ENCODE measurements at regions not wholly inside any gene's neighbourhood (a gene's known extent, or its start where the extent isn't known, plus 50 kb on each side); places are given as distances from the start of the nearest gene placed in this dataset.

- Mint-ChIP-seq H3K27me3 (peaks cover 5% of the 10 kb centered on the region), H3K4me3 (no peak overlapping the region), H3K27ac (no peak overlapping the region), H3K9me3 (no peaks in the 10 kb centered on the region), H3K36me3 (no peaks in the 10 kb centered on the region), H3K4me1 (no peaks in the 10 kb centered on the region)
- no peak for DNase-seq (ENCODE audit: low spot score in 2 of 2)
- ATAC-seq (ENCODE audit: low read depth) = no peak
Measured at GRCh38 chr2:2767837-2768236, 436.8 kb upstream of the MYT1L start.

- Mint-ChIP-seq H3K27ac (no peak overlapping the region), H3K27me3 (peaks cover 5% of the 10 kb centered on the region), H3K4me3 (no peak overlapping the region), H3K4me1 (no peaks in the 10 kb centered on the region), H3K9me3 (no peaks in the 10 kb centered on the region), H3K36me3 (no peaks in the 10 kb centered on the region)
- ATAC-seq (ENCODE audit: low read depth) (no peak), DNase-seq (ENCODE audit: low spot score in 2 of 2) (no peak)
Measured at GRCh38 chr2:2765839-2766495, 434.9 kb upstream of the MYT1L start.

GRCh38 chr2:2765176-2765800 is 434.2 kb upstream of the MYT1L start:
- Mint-ChIP-seq H3K9me3 (no peaks in the 10 kb centered on the region), H3K27ac (no peak overlapping the region), H3K27me3 (peaks cover 3% of the 10 kb centered on the region), H3K4me3 (no peak overlapping the region), H3K36me3 (no peaks in the 10 kb centered on the region), H3K4me1 (no peaks in the 10 kb centered on the region)
- ATAC-seq (ENCODE audit: low read depth) (no peak), DNase-seq (ENCODE audit: low spot score in 2 of 2) (no peak)

- no peaks in the 10 kb centered on the region for H3K4me1 Mint-ChIP-seq
- ATAC-seq (ENCODE audit: low read depth) (no peak), DNase-seq (ENCODE audit: low spot score in 2 of 2) (no peak)
- H3K9me3 Mint-ChIP-seq = no peaks in the 10 kb centered on the region
- H3K36me3 Mint-ChIP-seq = no peaks in the 10 kb centered on the region
- no peak overlapping the region for H3K4me3 Mint-ChIP-seq
- H3K27ac Mint-ChIP-seq = no peak overlapping the region
- peaks cover 3% of the 10 kb centered on the region for H3K27me3 Mint-ChIP-seq
Measured at GRCh38 chr2:2764739-2765138, 433.7 kb upstream of the MYT1L start.

GRCh38 chr2:2764001-2764355 is 432.9 kb upstream of the MYT1L start:
- DNase-seq (ENCODE audit: low spot score in 2 of 2) (no peak), ATAC-seq (ENCODE audit: low read depth) (no peak)
- no peaks in the 10 kb centered on the region for H3K9me3 Mint-ChIP-seq
- H3K36me3 Mint-ChIP-seq = no peaks in the 10 kb centered on the region
- H3K4me3 Mint-ChIP-seq = no peak overlapping the region
- H3K27me3 Mint-ChIP-seq = peaks cover 3% of the 10 kb centered on the region
- no peak overlapping the region for H3K27ac Mint-ChIP-seq
- H3K4me1 Mint-ChIP-seq = no peaks in the 10 kb centered on the region

- no peaks in the 10 kb centered on the region for H3K36me3 Mint-ChIP-seq
- DNase-seq (ENCODE audit: low spot score in 2 of 2) = no peak
- no peaks in the 10 kb centered on the region for H3K4me1 Mint-ChIP-seq
- H3K4me3 Mint-ChIP-seq = no peak overlapping the region
- no peak for ATAC-seq (ENCODE audit: low read depth)
- H3K27ac Mint-ChIP-seq = no peak overlapping the region
- H3K27me3 Mint-ChIP-seq = peaks cover 5% of the 10 kb centered on the region
- no peaks in the 10 kb centered on the region for H3K9me3 Mint-ChIP-seq
Measured at GRCh38 chr2:2763351-2764000, 432.4 kb upstream of the MYT1L start.

GRCh38 chr2:2762913-2763312 is 431.8 kb upstream of the MYT1L start:
- no peaks in the 10 kb centered on the region for H3K9me3 Mint-ChIP-seq
- no peak for ATAC-seq (ENCODE audit: low read depth)

GRCh38 chr2:2762166-2762908 is 431.3 kb upstream of the MYT1L start:
- peaks cover 4% of the 10 kb centered on the region for H3K4me1 Mint-ChIP-seq
- H3K27ac Mint-ChIP-seq = no peak overlapping the region
- H3K9me3 Mint-ChIP-seq = no peaks in the 10 kb centered on the region
- ATAC-seq (ENCODE audit: low read depth) (no peak), DNase-seq (ENCODE audit: low spot score in 2 of 2) (no peak)
- H3K4me3 Mint-ChIP-seq = no peak overlapping the region
- H3K36me3 Mint-ChIP-seq = no peaks in the 10 kb centered on the region
- peaks cover 2% of the 10 kb centered on the region for H3K27me3 Mint-ChIP-seq

More at GRCh38 chr2:2762913-2763312, 431.8 kb upstream of the MYT1L start:
- no peaks in the 10 kb centered on the region for H3K36me3 Mint-ChIP-seq
- peaks cover 2% of the 10 kb centered on the region for H3K27me3 Mint-ChIP-seq
- no peak overlapping the region for H3K27ac Mint-ChIP-seq
- DNase-seq (ENCODE audit: low spot score in 2 of 2) = no peak
- H3K4me1 Mint-ChIP-seq = peaks cover 3% of the 10 kb centered on the region
- H3K4me3 Mint-ChIP-seq = no peak overlapping the region

GRCh38 chr2:2758793-2759367 is 427.8 kb upstream of the MYT1L start:
- DNase-seq (ENCODE audit: low spot score in 2 of 2) = no peak
- Mint-ChIP-seq H3K27me3 (peaks cover 2% of the 10 kb centered on the region), H3K36me3 (no peaks in the 10 kb centered on the region), H3K4me1 (peaks cover 4% of the 10 kb centered on the region), H3K4me3 (no peak overlapping the region), H3K9me3 (peaks cover 3% of the 10 kb centered on the region), H3K27ac (no peak overlapping the region)
- ATAC-seq (ENCODE audit: low read depth) = no peak

GRCh38 chr2:2757764-2758163 is 426.7 kb upstream of the MYT1L start:
- H3K4me1 Mint-ChIP-seq = peaks cover 4% of the 10 kb centered on the region
- no peak for DNase-seq (ENCODE audit: low spot score in 2 of 2)
- H3K27ac Mint-ChIP-seq = no peak overlapping the region
- H3K4me3 Mint-ChIP-seq = no peak overlapping the region
- H3K36me3 Mint-ChIP-seq = no peaks in the 10 kb centered on the region
- H3K27me3 Mint-ChIP-seq = peaks cover 2% of the 10 kb centered on the region
- peaks cover 6% of the 10 kb centered on the region for H3K9me3 Mint-ChIP-seq
- ATAC-seq (ENCODE audit: low read depth) = no peak

GRCh38 chr2:2756886-2757285 is 425.8 kb upstream of the MYT1L start:
- DNase-seq (ENCODE audit: low spot score in 2 of 2) (no peak), ATAC-seq (ENCODE audit: low read depth) (no peak)
- H3K4me1 Mint-ChIP-seq = peaks cover 4% of the 10 kb centered on the region
- H3K27me3 Mint-ChIP-seq = peaks cover 2% of the 10 kb centered on the region
- no peak overlapping the region for H3K4me3 Mint-ChIP-seq
- no peaks in the 10 kb centered on the region for H3K36me3 Mint-ChIP-seq
- peaks cover 6% of the 10 kb centered on the region for H3K9me3 Mint-ChIP-seq
- no peak overlapping the region for H3K27ac Mint-ChIP-seq

- Mint-ChIP-seq H3K27ac (no peak overlapping the region), H3K27me3 (peaks cover 2% of the 10 kb centered on the region), H3K4me3 (no peak overlapping the region), H3K4me1 (peaks cover 4% of the 10 kb centered on the region), H3K9me3 (peaks cover 10% of the 10 kb centered on the region), H3K36me3 (no peaks in the 10 kb centered on the region)
- ATAC-seq (ENCODE audit: low read depth) (no peak), DNase-seq (ENCODE audit: low spot score in 2 of 2) (no peak)
Measured at GRCh38 chr2:2755990-2756389, 424.9 kb upstream of the MYT1L start.

- H3K9me3 Mint-ChIP-seq = peaks cover 15% of the 10 kb centered on the region
- DNase-seq (ENCODE audit: low spot score in 2 of 2) (no peak), ATAC-seq (ENCODE audit: low read depth) (no peak)
- peaks cover 2% of the 10 kb centered on the region for H3K27me3 Mint-ChIP-seq
- H3K27ac Mint-ChIP-seq = no peak overlapping the region
- no peak overlapping the region for H3K4me3 Mint-ChIP-seq
- H3K36me3 Mint-ChIP-seq = no peaks in the 10 kb centered on the region
- H3K4me1 Mint-ChIP-seq = peaks cover 4% of the 10 kb centered on the region
Measured at GRCh38 chr2:2754940-2755339, 423.9 kb upstream of the MYT1L start.

- peaks cover 15% of the 10 kb centered on the region for H3K9me3 Mint-ChIP-seq
- no peaks in the 10 kb centered on the region for H3K4me1 Mint-ChIP-seq
- H3K27me3 Mint-ChIP-seq = no peaks in the 10 kb centered on the region
- H3K4me3 Mint-ChIP-seq = no peak overlapping the region
- DNase-seq (ENCODE audit: low spot score in 2 of 2) = no peak
- no peak overlapping the region for H3K27ac Mint-ChIP-seq
- ATAC-seq (ENCODE audit: low read depth) = no peak
- no peaks in the 10 kb centered on the region for H3K36me3 Mint-ChIP-seq
Measured at GRCh38 chr2:2751715-2752315, 420.7 kb upstream of the MYT1L start.
